HCT116 (cell line): ENCODE measurements at regions not wholly inside any gene's neighbourhood (a gene's known extent, or its start where the extent isn't known, plus 50 kb on each side); places are given as distances from the start of the nearest gene placed in this dataset.

Experiments
- ATAC-seq: fragments of 200-7000 bp; cut with Tn5 transposase; 2 replicates; pipeline ENCODE4 v1.9.1; 2020; ENCODE audit warnings: mild to moderate bottlenecking, moderate library complexity
- BruUV-seq: library from RNA; stranded (reverse); fragments of 400-500 nt; replicated peaks from 2 replicates; lab custom pipeline; 2021; lab: Mats Ljungman, UMichigan
- CTCF ChIA-PET: fragments of 300-600 bp; sonication (Branson Sonifier 250); formaldehyde crosslinking; loops from one replicate; lab custom pipeline; 2021; ENCODE audit warnings: antibody characterized with exemption; lab: Charles Lee
- POLR2A ChIA-PET: fragments of 300-600, 350-600 bp; sonication (Branson Sonifier 250); formaldehyde crosslinking; loops from one replicate; lab custom pipeline; 2021; ENCODE audit warnings: antibody characterized with exemption; lab: Charles Lee
- RAD21 ChIA-PET, 2 experiments: fragments of 300-600 bp; sonication (Branson Sonifier 250); formaldehyde crosslinking; loops; one replicate each; lab custom pipeline; 2023; ENCODE audit warnings: low total read pairs in 2 of 2; ENCODE audit not compliant: uncharacterized antibody in 2 of 2, unreplicated experiment in 2 of 2, low non-redundant PET in 1 of 2; lab: Charles Lee
- DNase-seq: peaks from one replicate; pipeline ENCODE4 v3.0.0-alpha.2; 2010; ENCODE audit warnings: low read depth, low spot score
- H2AFZ ChIP-seq: fragments of 200-600 bp; shearing (Covaris generic), sonication (generic); 2 replicates; pipeline ENCODE4 v1.6.1; 2017; ENCODE audit warnings: low read depth, mixed run types, mixed read lengths, antibody characterized with exemption, low read length; ENCODE audit not compliant: poor library complexity, severe bottlenecking
- H3K27ac ChIP-seq: 2 replicates; pipeline ENCODE4 v1.5.1; 2012; ENCODE audit warnings: low read depth, low read length
- H3K27me3 ChIP-seq: fragments of 200-600 bp; sonication (generic); 2 replicates; pipeline ENCODE4 v1.6.1; 2016; ENCODE audit warnings: mixed run types, low read length, mixed read lengths; ENCODE audit not compliant: insufficient read depth
- H3K36me3 ChIP-seq, 2 experiments: fragments of 200-500 bp in 1 of 2; fragments of 200-600 bp in 1 of 2; sonication (Bioruptor generic) in 1 of 2; sonication (generic) in 1 of 2; 2 replicates each; pipeline versions ENCODE4 v1.5.1 to v1.6.1; 2014 to 2016; ENCODE audit warnings: low read length in 2 of 2, inconsistent platforms in 1 of 2, mixed read lengths in 1 of 2, mixed run types in 1 of 2; ENCODE audit not compliant: insufficient read depth in 2 of 2, control insufficient read depth in 1 of 2
- H3K4me1 ChIP-seq, 2 experiments: fragments of 200-600 bp in 1 of 2; sonication (generic) in 1 of 2; 2 replicates each; pipeline versions ENCODE4 v1.5.1 to v1.6.1; 2012 to 2017; ENCODE audit warnings: low read length in 2 of 2, inconsistent platforms in 1 of 2, mild to moderate bottlenecking in 1 of 2, mixed read lengths in 1 of 2, mixed run types in 1 of 2, moderate library complexity in 1 of 2; ENCODE audit not compliant: insufficient read depth in 2 of 2, control insufficient read depth in 1 of 2
- H3K4me2 ChIP-seq: fragments of 200-600 bp; sonication (generic); 2 replicates; pipeline ENCODE4 v1.6.1; 2017; ENCODE audit warnings: mixed run types, low read length, mixed read lengths
- H3K4me3 ChIP-seq, 2 experiments: fragments of 200-600 bp in 1 of 2; sonication (generic) in 1 of 2; replicated peaks in 1 of 2; 2 replicates each; pipeline ENCODE4 v1.5.1; 2011 to 2016; ENCODE audit warnings: low read length in 2 of 2, control low read depth in 1 of 2, low read depth in 1 of 2, mild to moderate bottlenecking in 1 of 2, mixed read lengths in 1 of 2, mixed run types in 1 of 2
- H3K79me2 ChIP-seq: fragments of 200-600 bp; sonication (generic); 2 replicates; pipeline ENCODE4 v1.6.1; 2017; ENCODE audit warnings: mild to moderate bottlenecking, mixed run types, low read length, moderate library complexity, mixed read lengths; ENCODE audit not compliant: insufficient read depth
- H3K9ac ChIP-seq: fragments of 200-600 bp; sonication (generic); 2 replicates; pipeline ENCODE4 v1.6.1; 2016; ENCODE audit warnings: low read length, mixed read lengths
- H3K9me2 ChIP-seq: fragments of 200-600 bp; sonication (generic), shearing (Covaris generic); 2 replicates; pipeline ENCODE4 v1.6.1; 2017; ENCODE audit warnings: mixed run types, mild to moderate bottlenecking, moderate library complexity; ENCODE audit not compliant: insufficient read depth
- H3K9me3 ChIP-seq, 2 experiments: fragments of 200-500 bp in 1 of 2; fragments of 200-600 bp in 1 of 2; sonication (Bioruptor generic) in 1 of 2; sonication (generic) in 1 of 2; 2 replicates each; pipeline ENCODE4 v1.6.1; 2014 to 2017; ENCODE audit warnings: low read length in 2 of 2, mixed read lengths in 2 of 2, inconsistent platforms in 1 of 2, low read depth in 1 of 2, mild to moderate bottlenecking in 1 of 2, mixed run types in 1 of 2, moderate library complexity in 1 of 2; ENCODE audit not compliant: control insufficient read depth in 1 of 2, insufficient read depth in 1 of 2
- H4K20me1 ChIP-seq: fragments of 200-600 bp; sonication (generic), shearing (Covaris generic); 2 replicates; pipeline ENCODE4 v1.6.1; 2017; ENCODE audit warnings: mixed run types, mild to moderate bottlenecking, moderate library complexity; ENCODE audit not compliant: insufficient read depth
- EGR1 ChIP-seq: IDR thresholded peaks from 2 replicates; pipeline ENCODE4 v1.6.1; 2012; ENCODE audit warnings: low read depth
- EZH2phosphoT487 ChIP-seq: fragments of 200-600 bp; IDR thresholded peaks from 2 replicates; pipeline ENCODE4 v1.6.1; 2018; ENCODE audit warnings: antibody characterized with exemption, borderline replicate concordance
- POLR2A ChIP-seq: IDR thresholded peaks from 2 replicates; pipeline ENCODE4 v1.7.0; 2011; ENCODE audit warnings: borderline replicate concordance; ENCODE audit not compliant: insufficient read depth, insufficient read length; ENCODE audit errors: extremely low read depth
- RAD21 ChIP-seq: IDR thresholded peaks from 2 replicates; pipeline ENCODE4 v1.6.1; 2012; ENCODE audit warnings: low read depth, mild to moderate bottlenecking
- ZNF274 ChIP-seq: fragments of 200-500 bp; sonication (Bioruptor generic); IDR thresholded peaks from 2 replicates; pipeline ENCODE4 v1.6.1; 2014; ENCODE audit warnings: mild to moderate bottlenecking, low read depth, low read length, inconsistent platforms
- intact Hi-C: fragments of 100-400 bp; cut with micrococcal nuclease; formaldehyde crosslinking; loops from 2 replicates; pipeline ENCODE4 v1.10.0; 2022
- TF ChIP-seq, protein P1 (sequence below): IDR thresholded peaks from 2 replicates; pipeline ENCODE4 v1.6.1; 2011; ENCODE audit warnings: mild to moderate bottlenecking, low read length, moderate library complexity; ENCODE audit not compliant: insufficient replicate concordance; ENCODE audit errors: extremely low read depth
- TF ChIP-seq, protein P2 (sequence below), 3 experiments: fragments of 200-600 bp in 1 of 3; sonication (generic) in 1 of 3; IDR thresholded peaks in 2 of 3; conservative IDR thresholded peaks in 1 of 3; 2 replicates each; pipeline ENCODE4 v1.5.1; 2012 to 2017; ENCODE audit warnings: low read depth in 2 of 3, low read length in 2 of 3, antibody characterized with exemption in 1 of 3, borderline replicate concordance in 1 of 3, control low read depth in 1 of 3, mild to moderate bottlenecking in 1 of 3, mixed read lengths in 1 of 3, mixed run types in 1 of 3, moderate library complexity in 1 of 3; ENCODE audit not compliant: insufficient read depth in 1 of 3

DNA sequence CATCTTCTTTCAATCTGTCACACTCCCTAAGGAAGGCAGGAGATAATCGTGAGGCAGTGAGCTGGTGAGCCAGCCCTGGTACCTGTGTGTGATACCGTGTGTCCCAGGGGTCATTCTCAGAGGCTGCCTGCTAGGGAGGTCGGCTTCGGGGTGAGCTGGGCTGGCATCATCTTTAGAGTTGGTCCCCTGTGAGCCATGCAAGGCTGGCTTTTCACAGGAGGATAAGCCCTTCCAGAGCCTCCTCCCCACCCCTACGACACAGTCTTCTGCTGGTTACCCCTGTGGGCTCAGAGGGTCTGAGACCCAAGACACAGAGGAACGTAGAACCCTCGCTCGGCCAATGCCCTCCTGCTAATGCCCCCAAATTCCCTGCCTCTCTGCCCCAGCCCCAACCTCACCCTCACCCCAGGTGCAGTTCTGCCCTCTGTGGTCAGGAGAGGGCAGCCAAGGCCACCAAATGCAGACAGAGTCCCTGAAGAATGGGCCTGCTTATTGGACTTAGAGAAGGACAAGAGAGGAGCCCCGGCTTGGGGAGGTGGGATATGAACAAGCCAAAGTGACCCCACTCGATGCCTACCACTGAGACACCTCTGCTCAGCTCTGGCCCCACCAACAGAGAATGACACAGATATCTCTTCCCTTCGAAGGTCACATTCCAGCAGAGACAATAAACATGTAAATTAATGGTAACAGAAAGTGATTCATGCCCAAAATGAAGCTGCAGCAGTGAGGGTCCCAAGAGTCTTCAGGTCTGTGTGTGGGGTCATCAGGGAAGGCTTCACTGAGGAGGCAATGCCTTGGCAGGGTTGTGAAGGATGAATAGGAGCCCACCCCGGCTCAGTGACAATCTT is 80.8 kb upstream of the CCL1 start:
- ChIA-PET RAD21 (no interaction called here), POLR2A (no interaction called here), CTCF (interaction anchor here (1.1 kb wide), 1 partner anchor 676 kb away, joined by 3 read pairs; no protein-coding TSS in a partner anchor)
- no peaks in the 10 kb centered on the region for H3K4me1 ChIP-seq
- no peak overlapping the region for H3K4me2 ChIP-seq
- no peak overlapping the region for H3K27ac ChIP-seq
- H3K9ac ChIP-seq, result no peak overlapping the region
- no peaks in the 10 kb centered on the region for H3K9me3 ChIP-seq
- no peak overlapping the region for H2AFZ ChIP-seq
- H3K4me3 ChIP-seq, result no peak overlapping the region
- BruUV-seq, result no TSS peak
- H3K9me2 ChIP-seq, result no peaks in the 10 kb centered on the region
- intact Hi-C loops, result loop anchor here (1.0 kb wide), 1 partner anchor 194 kb away; no protein-coding TSS in a partner anchor
- no peak for DNase-seq
- peaks cover 54% of the 10 kb centered on the region for H3K27me3 ChIP-seq
- peak; percentile 67; the same call in 1 of the 2 replicates for ATAC-seq
- H3K79me2 ChIP-seq, result no peaks in the 10 kb centered on the region
- no peak for TF ChIP-seq ZNF274
- TF ChIP-seq, protein P1, sequence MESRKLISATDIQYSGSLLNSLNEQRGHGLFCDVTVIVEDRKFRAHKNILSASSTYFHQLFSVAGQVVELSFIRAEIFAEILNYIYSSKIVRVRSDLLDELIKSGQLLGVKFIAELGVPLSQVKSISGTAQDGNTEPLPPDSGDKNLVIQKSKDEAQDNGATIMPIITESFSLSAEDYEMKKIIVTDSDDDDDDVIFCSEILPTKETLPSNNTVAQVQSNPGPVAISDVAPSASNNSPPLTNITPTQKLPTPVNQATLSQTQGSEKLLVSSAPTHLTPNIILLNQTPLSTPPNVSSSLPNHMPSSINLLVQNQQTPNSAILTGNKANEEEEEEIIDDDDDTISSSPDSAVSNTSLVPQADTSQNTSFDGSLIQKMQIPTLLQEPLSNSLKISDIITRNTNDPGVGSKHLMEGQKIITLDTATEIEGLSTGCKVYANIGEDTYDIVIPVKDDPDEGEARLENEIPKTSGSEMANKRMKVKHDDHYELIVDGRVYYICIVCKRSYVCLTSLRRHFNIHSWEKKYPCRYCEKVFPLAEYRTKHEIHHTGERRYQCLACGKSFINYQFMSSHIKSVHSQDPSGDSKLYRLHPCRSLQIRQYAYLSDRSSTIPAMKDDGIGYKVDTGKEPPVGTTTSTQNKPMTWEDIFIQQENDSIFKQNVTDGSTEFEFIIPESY, result no peak
- TF ChIP-seq POLR2A, result no peak
- no peak for TF ChIP-seq EGR1
- TF ChIP-seq, protein P2, sequence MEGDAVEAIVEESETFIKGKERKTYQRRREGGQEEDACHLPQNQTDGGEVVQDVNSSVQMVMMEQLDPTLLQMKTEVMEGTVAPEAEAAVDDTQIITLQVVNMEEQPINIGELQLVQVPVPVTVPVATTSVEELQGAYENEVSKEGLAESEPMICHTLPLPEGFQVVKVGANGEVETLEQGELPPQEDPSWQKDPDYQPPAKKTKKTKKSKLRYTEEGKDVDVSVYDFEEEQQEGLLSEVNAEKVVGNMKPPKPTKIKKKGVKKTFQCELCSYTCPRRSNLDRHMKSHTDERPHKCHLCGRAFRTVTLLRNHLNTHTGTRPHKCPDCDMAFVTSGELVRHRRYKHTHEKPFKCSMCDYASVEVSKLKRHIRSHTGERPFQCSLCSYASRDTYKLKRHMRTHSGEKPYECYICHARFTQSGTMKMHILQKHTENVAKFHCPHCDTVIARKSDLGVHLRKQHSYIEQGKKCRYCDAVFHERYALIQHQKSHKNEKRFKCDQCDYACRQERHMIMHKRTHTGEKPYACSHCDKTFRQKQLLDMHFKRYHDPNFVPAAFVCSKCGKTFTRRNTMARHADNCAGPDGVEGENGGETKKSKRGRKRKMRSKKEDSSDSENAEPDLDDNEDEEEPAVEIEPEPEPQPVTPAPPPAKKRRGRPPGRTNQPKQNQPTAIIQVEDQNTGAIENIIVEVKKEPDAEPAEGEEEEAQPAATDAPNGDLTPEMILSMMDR (IDR thresholded peaks at IDR 0.05 in 2 of 3, conservative IDR thresholded peaks at IDR 0.05 in 1 of 3; ENCODE audit: borderline replicate concordance in 1 of 3, insufficient read depth in 1 of 3, low read depth in 2 of 3, low read length in 2 of 3), result peak; percentile 31 to 34 (median 32); a peak in 4 of 6 replicates
- TF ChIP-seq EZH2phosphoT487, result no peak
- TF ChIP-seq RAD21, result peak; percentile 60
- H4K20me1 ChIP-seq, result no peaks in the 10 kb centered on the region
- no peaks in the 10 kb centered on the region for H3K36me3 ChIP-seq
